H1 (cell line): ENCODE measurements at regions not wholly inside any gene's neighbourhood (a gene's known extent, or its start where the extent isn't known, plus 50 kb on each side); places are given as distances from the start of the nearest gene placed in this dataset.

Experiments used
- CTCF ChIA-PET: fragments of 300-600 bp; sonication (Branson Sonifier 250); formaldehyde crosslinking; loops from one replicate; lab custom pipeline; 2021; ENCODE audit not compliant: partially characterized antibody; lab: Charles Lee
- POLR2A ChIA-PET: fragments of 300-600 bp; sonication (Branson Sonifier 250); formaldehyde crosslinking; loops from one replicate; lab custom pipeline; 2021; ENCODE audit warnings: inconsistent platforms; ENCODE audit not compliant: partially characterized antibody; lab: Charles Lee
- DNase-seq, 2 experiments: peaks; one replicate each; pipeline versions ENCODE4 v3.0.0 to v3.0.0-alpha.2; 2010 to 2022; ENCODE audit warnings: low spot score in 2 of 2, low read depth in 1 of 2, mixed read lengths in 1 of 2
- FAIRE-seq: peaks from 2 replicates; lab custom pipeline; 2011; peaks lifted over from hg19 to GRCh38; lab: Jason Lieb, UNC
- H2AFZ ChIP-seq: 2 replicates; pipeline ENCODE4 v1.8.1; 2012; ENCODE audit warnings: low read length, inconsistent platforms
- H2AK5ac ChIP-seq: 2 replicates; pipeline ENCODE4 v1.6.1; 2013; ENCODE audit warnings: low read depth, low read length
- H2BK120ac ChIP-seq: replicated peaks from 2 replicates; pipeline ENCODE3; 2013; ENCODE audit warnings: low read depth, low read length, inconsistent platforms
- H2BK12ac ChIP-seq: 2 replicates; pipeline ENCODE4 v1.6.1; 2013; ENCODE audit warnings: low read depth, low read length
- H2BK15ac ChIP-seq: 2 replicates; pipeline ENCODE4 v1.6.1; 2013; ENCODE audit warnings: low read length
- H2BK20ac ChIP-seq: 2 replicates; pipeline ENCODE4 v1.6.1; 2013; ENCODE audit warnings: low read length
- H2BK5ac ChIP-seq: 2 replicates; pipeline ENCODE4 v1.6.1; 2013; ENCODE audit warnings: low read depth, low read length
- H3K14ac ChIP-seq: 2 replicates; pipeline ENCODE4 v1.6.1; 2013; ENCODE audit warnings: inconsistent platforms; ENCODE audit not compliant: insufficient read length
- H3K18ac ChIP-seq: 2 replicates; pipeline ENCODE4 v1.6.1; 2013; ENCODE audit warnings: low read length; ENCODE audit errors: extremely low read depth
- H3K23ac ChIP-seq: 2 replicates; pipeline ENCODE4 v1.6.1; 2013; ENCODE audit warnings: inconsistent platforms; ENCODE audit not compliant: insufficient read length
- H3K23me2 ChIP-seq: 2 replicates; pipeline ENCODE4 v1.6.1; 2013; ENCODE audit warnings: low read depth, low read length
- H3K27ac ChIP-seq: 2 replicates; pipeline ENCODE4 v1.6.1; 2011; ENCODE audit warnings: low read depth, low read length, inconsistent platforms
- H3K27me3 ChIP-seq, 4 experiments: replicated peaks in 1 of 4; 1 replicate in 1 of 4; 2 replicates in 3 of 4; pipeline versions ENCODE4 v1.6.1 to v1.8.1; 2011 to 2013; ENCODE audit warnings: low read length in 3 of 4, mild to moderate bottlenecking in 3 of 4, inconsistent platforms in 2 of 4, mixed read lengths in 2 of 4, moderate library complexity in 1 of 4; ENCODE audit not compliant: control insufficient read depth in 3 of 4, insufficient read depth in 3 of 4; ENCODE audit errors: extremely low read depth in 1 of 4
- H3K36me3 ChIP-seq, 4 experiments: 2 replicates each; pipeline versions ENCODE4 v1.6.1 to v1.8.1; 2011 to 2013; ENCODE audit warnings: mild to moderate bottlenecking in 4 of 4, low read length in 3 of 4, moderate library complexity in 2 of 4, control low read depth in 1 of 4, inconsistent platforms in 1 of 4; ENCODE audit not compliant: insufficient read depth in 4 of 4, control insufficient read depth in 2 of 4
- H3K4ac ChIP-seq: replicated peaks from 2 replicates; pipeline ENCODE3; 2013; ENCODE audit warnings: low read length, low read depth, mixed read lengths, inconsistent platforms; ENCODE audit not compliant: insufficient read length
- H3K4me1 ChIP-seq, 4 experiments: replicated peaks in 1 of 4; 1 replicate in 1 of 4; 2 replicates in 3 of 4; pipeline versions ENCODE4 v1.6.1 to v1.8.1; 2011 to 2013; ENCODE audit warnings: low read length in 3 of 4, inconsistent platforms in 2 of 4, mixed read lengths in 1 of 4; ENCODE audit not compliant: insufficient read depth in 4 of 4, control insufficient read depth in 3 of 4
- H3K4me2 ChIP-seq, 2 experiments: 2 replicates each; pipeline versions ENCODE4 v1.6.1 to v1.8.1; 2011 to 2013; ENCODE audit warnings: low read depth in 2 of 2, low read length in 2 of 2, control low read depth in 1 of 2, inconsistent platforms in 1 of 2, mild to moderate bottlenecking in 1 of 2; ENCODE audit not compliant: insufficient read depth in 1 of 2
- H3K4me3 ChIP-seq, 4 experiments: fragments of 200-600, 300-600 bp in 1 of 4; sonication (generic), shearing (Covaris generic), sonication (Bioruptor Twin) in 1 of 4; 2 replicates each; pipeline versions ENCODE4 v1.5.1 to v1.8.1; 2011 to 2016; ENCODE audit warnings: low read length in 4 of 4, low read depth in 3 of 4, control low read depth in 2 of 4, inconsistent platforms in 2 of 4, mild to moderate bottlenecking in 2 of 4, mixed read lengths in 1 of 4, moderate library complexity in 1 of 4; ENCODE audit not compliant: insufficient read depth in 2 of 4; ENCODE audit errors: extremely low read depth in 1 of 4
- H3K56ac ChIP-seq: replicated peaks from 2 replicates; pipeline ENCODE3; 2013; ENCODE audit warnings: low read depth, mild to moderate bottlenecking, mixed read lengths, low read length, inconsistent platforms; ENCODE audit not compliant: insufficient read length
- H3K79me1 ChIP-seq: 2 replicates; pipeline ENCODE4 v1.6.1; 2013; ENCODE audit warnings: low read depth, low read length, control low read depth
- H3K79me2 ChIP-seq, 2 experiments: 2 replicates each; pipeline versions ENCODE4 v1.6.1 to v1.8.1; 2012 to 2013; ENCODE audit warnings: low read length in 2 of 2, mild to moderate bottlenecking in 2 of 2, inconsistent platforms in 1 of 2; ENCODE audit not compliant: insufficient read depth in 2 of 2, control insufficient read depth in 1 of 2
- H3K9ac ChIP-seq, 4 experiments: replicated peaks in 1 of 4; 1 replicate in 1 of 4; 2 replicates in 3 of 4; pipeline versions ENCODE4 v1.6.1 to v1.8.1; 2011 to 2013; ENCODE audit warnings: low read depth in 3 of 4, low read length in 3 of 4, control low read depth in 2 of 4, mild to moderate bottlenecking in 2 of 4, moderate library complexity in 2 of 4, inconsistent platforms in 1 of 4; ENCODE audit errors: extremely low read depth in 1 of 4
- H3K9me3 ChIP-seq, 2 experiments: 2 replicates each; pipeline versions ENCODE4 v1.6.1 to v1.8.1; 2012 to 2013; ENCODE audit warnings: mild to moderate bottlenecking in 2 of 2, moderate library complexity in 2 of 2, control low read depth in 1 of 2, inconsistent platforms in 1 of 2, low read depth in 1 of 2, low read length in 1 of 2, mixed read lengths in 1 of 2; ENCODE audit not compliant: insufficient read depth in 2 of 2
- H4K20me1 ChIP-seq, 2 experiments: replicated peaks in 1 of 2; 2 replicates each; pipeline versions ENCODE3 to v1.8.1; 2011 to 2013; ENCODE audit warnings: inconsistent platforms in 2 of 2, low read length in 2 of 2, mild to moderate bottlenecking in 1 of 2; ENCODE audit not compliant: insufficient read depth in 2 of 2, control insufficient read depth in 1 of 2
- H4K5ac ChIP-seq: 2 replicates; pipeline ENCODE4 v1.6.1; 2013; ENCODE audit warnings: low read length, low read depth, mixed read lengths, inconsistent platforms; ENCODE audit not compliant: insufficient read length
- H4K8ac ChIP-seq: 2 replicates; pipeline ENCODE4 v1.8.0; 2013; ENCODE audit warnings: mild to moderate bottlenecking, moderate library complexity, low read length, inconsistent platforms; ENCODE audit not compliant: insufficient read depth; ENCODE audit errors: extremely low read depth
- H4K91ac ChIP-seq: replicated peaks from 2 replicates; pipeline ENCODE3; 2013; ENCODE audit warnings: low read length, mixed read lengths, inconsistent platforms; ENCODE audit not compliant: insufficient read length
- PHF8 ChIP-seq: fragments of 200-600 bp; sonication (generic); conservative IDR thresholded peaks from 2 replicates; pipeline ENCODE4 v1.7.1; 2012; ENCODE audit warnings: low read depth, mild to moderate bottlenecking, inconsistent platforms, low read length, moderate library complexity
- POU5F1 ChIP-seq: IDR thresholded peaks from 2 replicates; pipeline ENCODE4 v1.6.1; 2011; ENCODE audit warnings: low read depth, mild to moderate bottlenecking, low read length, moderate library complexity
- SP1 ChIP-seq: IDR thresholded peaks from 2 replicates; pipeline ENCODE4 v1.6.1; 2011; ENCODE audit warnings: low read depth, low read length
- WGBS, 2 experiments: shearing (Covaris generic) in 1 of 2; methylation state at CpG; one replicate each; pipeline versions ENCODE4 v1.1.6 to v1.1.7; 2013 to 2015; ENCODE audit warnings: low lambda C conversion rate in 2 of 2, mixed read lengths in 2 of 2, inconsistent platforms in 1 of 2, low coverage in 1 of 2, missing lambda C conversion rate in 1 of 2; ENCODE audit not compliant: insufficient replicate concordance in 2 of 2, insufficient coverage in 1 of 2, insufficient read length in 1 of 2; ENCODE audit errors: extremely low coverage in 1 of 2, missing lambda C conversion rate in 1 of 2; 5-methylcytosine and 5-hydroxymethylcytosine counted together

GRCh38 chr7:18174996-18175395, 147.3 kb upstream of the PRPS1L1 start:
- Histone ChIP-seq H3K9me3 (no peaks in the 10 kb centered on the region), H2BK20ac (no peak overlapping the region), H3K23me2 (no peaks in the 10 kb centered on the region), H2AFZ (no peak overlapping the region), H4K8ac (no peak overlapping the region), H4K5ac (no peak overlapping the region), H4K91ac (no peak overlapping the region), H2AK5ac (no peak overlapping the region), H3K27ac (no peak overlapping the region), H3K27me3 (no peaks in the 10 kb centered on the region), H3K9ac (no peak overlapping the region; a peak in 1 of 7 replicates), H3K4me3 (no peak overlapping the region), H4K20me1 (no peaks in the 10 kb centered on the region), H3K79me2 (no peaks in the 10 kb centered on the region), H3K4me1 (no peaks in the 10 kb centered on the region), H2BK120ac (no peak overlapping the region), H3K4ac (no peak overlapping the region), H3K56ac (no peak overlapping the region), H3K79me1 (no peaks in the 10 kb centered on the region), H2BK15ac (no peak overlapping the region), H3K4me2 (no peak overlapping the region), H2BK12ac (no peak overlapping the region), H3K23ac (no peak overlapping the region), H3K36me3 (no peaks in the 10 kb centered on the region), H3K14ac (no peak overlapping the region), H2BK5ac (no peak overlapping the region), H3K18ac (no peak overlapping the region)
- ChIA-PET POLR2A (no interaction called here), CTCF (interaction anchor here (2.6 kb wide), 1 partner anchor 26 kb away, joined by 5 read pairs; no protein-coding TSS in a partner anchor)
- 92% methylated on average over 5 of the region's 7 CpGs; no CpG with 5 or more reads in 1 of the 2 experiments for WGBS, 2 experiments
- no peak for FAIRE-seq
- no peak for TF ChIP-seq POU5F1
- no peak for TF ChIP-seq PHF8
- TF ChIP-seq SP1 = no peak
- no peak for DNase-seq
